ENCODE measurements at regions not wholly inside any gene's neighbourhood (a gene's known extent, or its start where the extent isn't known, plus 50 kb on each side); places are given as distances from the start of the nearest gene placed in this dataset.
"Not testable (repeated sequence)": the region's sequence is repeated elsewhere in the genome, so short reads cannot be mapped to it uniquely, and the experiment has no call there.

- peaks cover 5% of the 10 kb centered on the region for H3K9me3 Mint-ChIP-seq (ENCODE audit: low read depth)
- no peaks in the 10 kb centered on the region for H3K4me1 Mint-ChIP-seq (ENCODE audit: low read depth)
- TF ChIP-seq CTCF (IDR thresholded peaks at IDR 0.05): no peak
- no peak overlapping the region for H3K27ac Mint-ChIP-seq (ENCODE audit: unreplicated experiment)
- H3K4me3 Mint-ChIP-seq (ENCODE audit: unreplicated experiment): no peak overlapping the region
- H3K36me3 Mint-ChIP-seq (ENCODE audit: low read depth): no peaks in the 10 kb centered on the region
- no peak for DNase-seq (ENCODE audit: low spot score)
- peaks cover 9% of the 10 kb centered on the region for H3K27me3 Mint-ChIP-seq (ENCODE audit: low read depth)
Observed at GRCh38 chr2:88396209-88396608, 56.3 kb downstream of the FOXI3 start.

GRCh38 chr2:88377641-88377991 is 74.9 kb downstream of the FOXI3 start:
- Mint-ChIP-seq H3K27ac (ENCODE audit: unreplicated experiment) (no peak overlapping the region), H3K4me1 (ENCODE audit: low read depth) (no peaks in the 10 kb centered on the region), H3K36me3 (ENCODE audit: low read depth) (no peaks in the 10 kb centered on the region), H3K4me3 (ENCODE audit: unreplicated experiment) (no peak overlapping the region), H3K9me3 (ENCODE audit: low read depth) (no peaks in the 10 kb centered on the region), H3K27me3 (ENCODE audit: low read depth) (peaks cover 15% of the 10 kb centered on the region)
- TF ChIP-seq CTCF (IDR thresholded peaks at IDR 0.05): no peak
- DNase-seq (ENCODE audit: low spot score): no peak

GRCh38 chr2:88372042-88372441 is 80.5 kb downstream of the FOXI3 start:
- no peak for TF ChIP-seq CTCF (IDR thresholded peaks at IDR 0.05)
- H3K4me1 Mint-ChIP-seq (ENCODE audit: low read depth): no peaks in the 10 kb centered on the region
- H3K27ac Mint-ChIP-seq (ENCODE audit: unreplicated experiment): no peak overlapping the region
- peaks cover 21% of the 10 kb centered on the region for H3K27me3 Mint-ChIP-seq (ENCODE audit: low read depth)
- no peak for DNase-seq (ENCODE audit: low spot score)
- H3K9me3 Mint-ChIP-seq (ENCODE audit: low read depth): no peaks in the 10 kb centered on the region
- no peak overlapping the region for H3K4me3 Mint-ChIP-seq (ENCODE audit: unreplicated experiment)
- no peaks in the 10 kb centered on the region for H3K36me3 Mint-ChIP-seq (ENCODE audit: low read depth)

GRCh38 chr2:88365408-88365807 is 87.1 kb downstream of the FOXI3 start:
- not testable (repeated sequence) for H3K27ac Mint-ChIP-seq (ENCODE audit: unreplicated experiment); H3K27me3 Mint-ChIP-seq (ENCODE audit: low read depth); H3K36me3 Mint-ChIP-seq (ENCODE audit: low read depth); H3K4me1 Mint-ChIP-seq (ENCODE audit: low read depth); H3K9me3 Mint-ChIP-seq (ENCODE audit: low read depth); DNase-seq (ENCODE audit: low spot score); H3K4me3 Mint-ChIP-seq (ENCODE audit: unreplicated experiment)

- DNase-seq (ENCODE audit: low spot score): no peak
- no peak overlapping the region for H3K4me3 Mint-ChIP-seq (ENCODE audit: unreplicated experiment)
- H3K36me3 Mint-ChIP-seq (ENCODE audit: low read depth): no peaks in the 10 kb centered on the region
- no peak for TF ChIP-seq CTCF (IDR thresholded peaks at IDR 0.05)
- H3K27me3 Mint-ChIP-seq (ENCODE audit: low read depth): peaks cover 22% of the 10 kb centered on the region
- H3K9me3 Mint-ChIP-seq (ENCODE audit: low read depth): no peaks in the 10 kb centered on the region
- H3K27ac Mint-ChIP-seq (ENCODE audit: unreplicated experiment): no peak overlapping the region
- H3K4me1 Mint-ChIP-seq (ENCODE audit: low read depth): peaks cover 3% of the 10 kb centered on the region
Observed at GRCh38 chr2:88355486-88355885, 97.0 kb downstream of the FOXI3 start.

- H3K4me3 Mint-ChIP-seq (ENCODE audit: unreplicated experiment): no peak overlapping the region
- H3K9me3 Mint-ChIP-seq (ENCODE audit: low read depth): no peaks in the 10 kb centered on the region
- no peak for DNase-seq (ENCODE audit: low spot score)
- H3K36me3 Mint-ChIP-seq (ENCODE audit: low read depth): no peaks in the 10 kb centered on the region
- peak; percentile 43 for TF ChIP-seq CTCF (IDR thresholded peaks at IDR 0.05)
- peaks cover 36% of the 10 kb centered on the region for H3K27me3 Mint-ChIP-seq (ENCODE audit: low read depth)
- no peak overlapping the region for H3K27ac Mint-ChIP-seq (ENCODE audit: unreplicated experiment)
- peaks cover 3% of the 10 kb centered on the region for H3K4me1 Mint-ChIP-seq (ENCODE audit: low read depth)
Observed at GRCh38 chr2:88351249-88351601, 101.3 kb downstream of the FOXI3 start.
